GM21717 (cell line): ENCODE measurements at regions not wholly inside any gene's neighbourhood (a gene's known extent, or its start where the extent isn't known, plus 50 kb on each side); places are given as distances from the start of the nearest gene placed in this dataset.
A peak's percentile ranks its signal among the peaks of the same experiment; 100 is the strongest.

ENCODE experiments used
- ATAC-seq: cut with Tn5 transposase; IDR thresholded peaks from one replicate; pipeline ENCODE4 v1.9.1; 2021; ENCODE audit warnings: mild to moderate bottlenecking, moderate library complexity; ENCODE audit not compliant: unreplicated experiment

GRCh38 chr3:168272343-168272985 is 176.7 kb upstream of the GOLIM4 start:
- ATAC-seq: no peak

- no peak for ATAC-seq
These were observed 176.2 kb upstream of the GOLIM4 start for GRCh38 chr3:168271932-168272331.

GRCh38 chr3:168269001-168269400 is 173.3 kb upstream of the GOLIM4 start:
- ATAC-seq: no peak

- peak; percentile 58 for ATAC-seq
These were observed 171.5 kb upstream of the GOLIM4 start for GRCh38 chr3:168267179-168267578.

- no peak for ATAC-seq
These were observed 170.6 kb upstream of the GOLIM4 start for GRCh38 chr3:168266335-168266734.

- no peak for ATAC-seq
These were observed 167.2 kb upstream of the GOLIM4 start for GRCh38 chr3:168262887-168263286.

GRCh38 chr3:168260859-168261258 is 165.1 kb upstream of the GOLIM4 start:
- ATAC-seq: peak; percentile 59

GRCh38 chr3:168251371-168251770 is 155.6 kb upstream of the GOLIM4 start:
- ATAC-seq: peak; percentile 43

GRCh38 chr3:168250415-168250861 is 154.7 kb upstream of the GOLIM4 start:
- ATAC-seq: peak; percentile 31

- peak; percentile 76 for ATAC-seq
These were observed 154.1 kb upstream of the GOLIM4 start for GRCh38 chr3:168249550-168250414.

- no peak for ATAC-seq
These were observed 153.5 kb upstream of the GOLIM4 start for GRCh38 chr3:168249205-168249549.

GRCh38 chr3:168248383-168249204 is 152.9 kb upstream of the GOLIM4 start:
- peak; percentile 12 for ATAC-seq

- no peak for ATAC-seq
These were observed 145.4 kb upstream of the GOLIM4 start for GRCh38 chr3:168241156-168241555.

- ATAC-seq: no peak
These were observed 143.6 kb upstream of the GOLIM4 start for GRCh38 chr3:168239287-168239686.

GRCh38 chr3:168233001-168233400 is 137.3 kb upstream of the GOLIM4 start:
- no peak for ATAC-seq

- ATAC-seq: no peak
These were observed 127.4 kb upstream of the GOLIM4 start for GRCh38 chr3:168223085-168223484.

- ATAC-seq: no peak
These were observed 124.8 kb upstream of the GOLIM4 start for GRCh38 chr3:168220556-168220955.

GRCh38 chr3:168219530-168219929 is 123.8 kb upstream of the GOLIM4 start:
- no peak for ATAC-seq

GRCh38 chr3:168218600-168218999 is 122.9 kb upstream of the GOLIM4 start:
- ATAC-seq: no peak

- ATAC-seq: no peak
These were observed 121.1 kb upstream of the GOLIM4 start for GRCh38 chr3:168216851-168217250.

GRCh38 chr3:168213920-168214319 is 118.2 kb upstream of the GOLIM4 start:
- peak; percentile 89 for ATAC-seq
